OCI-LY7 (cell line): ENCODE measurements at regions not wholly inside any gene's neighbourhood (a gene's known extent, or its start where the extent isn't known, plus 50 kb on each side); places are given as distances from the start of the nearest gene placed in this dataset.

Experiments
- EZH2phosphoT487 ChIP-seq: fragments of 200-600 bp; sonication (generic); IDR thresholded peaks from 2 replicates; pipeline ENCODE4 v1.6.1; 2018; ENCODE audit warnings: low read depth, borderline replicate concordance, mild to moderate bottlenecking, mixed run types, antibody characterized with exemption, low read length, moderate library complexity, mixed read lengths
- TF ChIP-seq, protein P1 (sequence below): fragments of 200-600 bp; sonication (generic); conservative IDR thresholded peaks from 2 replicates; pipeline ENCODE4 v1.5.1; 2014; ENCODE audit warnings: mild to moderate bottlenecking, antibody characterized with exemption, low read length, moderate library complexity, mixed read lengths

DNA sequence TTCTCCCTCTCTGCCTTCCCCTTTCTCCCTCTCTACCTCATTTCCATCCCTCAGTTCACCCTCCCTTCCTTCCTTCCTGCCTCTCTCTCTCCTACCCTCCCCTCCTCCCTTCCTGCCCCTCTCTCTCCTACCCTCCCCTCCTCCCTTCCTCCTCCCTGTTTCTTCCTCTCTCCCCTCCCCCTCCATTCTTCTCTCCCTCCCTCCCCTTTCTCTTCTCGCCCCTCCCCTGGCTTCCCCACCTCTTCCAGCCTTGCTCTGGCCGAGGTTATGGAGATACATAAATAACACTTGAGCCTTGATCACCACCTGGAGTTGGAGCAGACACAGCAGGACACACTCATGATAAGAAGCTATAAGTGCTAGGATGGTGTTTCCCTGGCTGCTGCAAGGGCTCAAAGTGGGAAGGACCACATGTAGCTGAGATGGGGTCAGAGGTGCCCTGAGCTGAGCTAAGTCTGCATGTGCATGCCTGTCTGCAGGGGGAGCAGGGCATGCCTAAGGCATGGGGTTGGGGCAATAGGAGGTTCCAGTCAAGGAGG, 326.1 kb upstream of the HS6ST1 start:
- TF ChIP-seq, protein P1, sequence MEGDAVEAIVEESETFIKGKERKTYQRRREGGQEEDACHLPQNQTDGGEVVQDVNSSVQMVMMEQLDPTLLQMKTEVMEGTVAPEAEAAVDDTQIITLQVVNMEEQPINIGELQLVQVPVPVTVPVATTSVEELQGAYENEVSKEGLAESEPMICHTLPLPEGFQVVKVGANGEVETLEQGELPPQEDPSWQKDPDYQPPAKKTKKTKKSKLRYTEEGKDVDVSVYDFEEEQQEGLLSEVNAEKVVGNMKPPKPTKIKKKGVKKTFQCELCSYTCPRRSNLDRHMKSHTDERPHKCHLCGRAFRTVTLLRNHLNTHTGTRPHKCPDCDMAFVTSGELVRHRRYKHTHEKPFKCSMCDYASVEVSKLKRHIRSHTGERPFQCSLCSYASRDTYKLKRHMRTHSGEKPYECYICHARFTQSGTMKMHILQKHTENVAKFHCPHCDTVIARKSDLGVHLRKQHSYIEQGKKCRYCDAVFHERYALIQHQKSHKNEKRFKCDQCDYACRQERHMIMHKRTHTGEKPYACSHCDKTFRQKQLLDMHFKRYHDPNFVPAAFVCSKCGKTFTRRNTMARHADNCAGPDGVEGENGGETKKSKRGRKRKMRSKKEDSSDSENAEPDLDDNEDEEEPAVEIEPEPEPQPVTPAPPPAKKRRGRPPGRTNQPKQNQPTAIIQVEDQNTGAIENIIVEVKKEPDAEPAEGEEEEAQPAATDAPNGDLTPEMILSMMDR, result no peak
- TF ChIP-seq EZH2phosphoT487, result no peak
